Stimulated activated CD4-positive, alpha-beta T cell treated with anti-CD3 and anti-CD28 coated beads, Interleukin-4, amount 100 ng/mL, for 48 hours (primary cell): ENCODE measurements at regions not wholly inside any gene's neighbourhood (a gene's known extent, or its start where the extent isn't known, plus 50 kb on each side); places are given as distances from the start of the nearest gene placed in this dataset.

ENCODE experiments used
- DNase-seq, 2 donors: peaks; one replicate each; pipeline ENCODE4 v3.0.0-alpha.2; 2020; ENCODE audit warnings: low read depth in 2 of 2

GRCh38 chr10:118107040-118107439 lies 60.3 kb upstream of the RAB11FIP2 start:
- DNase-seq = no peak

- DNase-seq = no peak
Measured at GRCh38 chr10:118106426-118106825, 59.7 kb upstream of the RAB11FIP2 start.

- DNase-seq = no peak
Measured at GRCh38 chr10:118102121-118102520, 55.4 kb upstream of the RAB11FIP2 start.

DNA sequence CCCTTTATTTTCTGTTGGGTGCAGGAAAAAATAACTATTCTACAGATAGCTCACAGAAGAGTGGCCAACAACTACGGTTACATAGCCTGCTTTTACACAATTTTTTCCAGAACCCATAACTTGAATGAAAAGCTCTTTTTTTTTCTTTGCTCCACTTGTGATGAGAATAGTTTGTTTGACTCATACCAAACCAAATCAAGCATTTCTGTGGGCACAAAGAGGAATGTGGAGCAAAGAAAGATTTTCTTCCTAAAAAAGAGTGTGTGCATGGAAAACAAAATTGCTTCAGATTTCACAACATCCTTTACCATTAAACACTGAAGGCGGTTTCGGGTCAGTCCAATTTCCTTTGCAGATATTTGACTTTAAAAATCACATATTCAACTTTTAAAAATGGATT lies 54.8 kb upstream of the RAB11FIP2 start:
- DNase-seq = no peak
